WTC11 (cell line): ENCODE measurements at regions not wholly inside any gene's neighbourhood (a gene's known extent, or its start where the extent isn't known, plus 50 kb on each side); places are given as distances from the start of the nearest gene placed in this dataset.

Source experiments
- ATAC-seq: fragments of 200-7000 bp; cut with Tn5 transposase; 2 replicates; pipeline ENCODE4 v1.10.0; 2021; ENCODE audit warnings: mild to moderate bottlenecking, moderate library complexity
- CTCF ChIA-PET: fragments of 300-600 bp; sonication (Branson Sonifier 250); formaldehyde crosslinking; loops from one replicate; lab custom pipeline; 2021; ENCODE audit warnings: antibody characterized with exemption; lab: Charles Lee
- POLR2A ChIA-PET: fragments of 350-600 bp; sonication (Branson Sonifier 250); formaldehyde crosslinking; loops from one replicate; lab custom pipeline; 2021; ENCODE audit warnings: antibody characterized with exemption; lab: Charles Lee
- DNase-seq: peaks from one replicate; pipeline ENCODE4 v3.0.0; 2021; ENCODE audit warnings: low spot score
- H3K27ac Mint-ChIP-seq: 2 replicates; pipeline ENCODE4 v1.8.0; 2021; ENCODE audit warnings: mixed read lengths
- H3K27me3 Mint-ChIP-seq: 2 replicates; pipeline ENCODE4 v1.8.0; 2021; ENCODE audit warnings: low read depth, mild to moderate bottlenecking, moderate library complexity, mixed read lengths
- H3K36me3 Mint-ChIP-seq: 2 replicates; pipeline ENCODE4 v1.8.0; 2021; ENCODE audit warnings: mixed read lengths
- H3K4me1 Mint-ChIP-seq: 2 replicates; pipeline ENCODE4 v1.8.0; 2022; ENCODE audit warnings: mixed read lengths
- H3K4me3 Mint-ChIP-seq: 2 replicates; pipeline ENCODE4 v1.8.0; 2021; ENCODE audit warnings: mild to moderate bottlenecking, moderate library complexity, mixed read lengths
- H3K9me3 Mint-ChIP-seq: 2 replicates; pipeline ENCODE4 v1.8.0; 2021; ENCODE audit warnings: mixed read lengths
- CREB1 ChIP-seq: sonication (generic); formaldehyde crosslinking; IDR thresholded peaks from 2 replicates; pipeline ENCODE4 v1.8.0; 2023; ENCODE audit warnings: mild to moderate bottlenecking, missing genetic modification reagents
- ETV6 ChIP-seq: sonication (generic); formaldehyde crosslinking; IDR thresholded peaks from 2 replicates; pipeline ENCODE4 v1.8.1; 2022; ENCODE audit warnings: mild to moderate bottlenecking, missing genetic modification reagents
- IRF2 ChIP-seq: sonication (generic); formaldehyde crosslinking; IDR thresholded peaks from 2 replicates; pipeline ENCODE4 v1.8.0; 2022; ENCODE audit warnings: low read depth, missing genetic modification reagents, borderline replicate concordance
- NFE2L1 ChIP-seq: sonication (generic); formaldehyde crosslinking; IDR thresholded peaks from 2 replicates; pipeline ENCODE4 v1.8.1; 2023; ENCODE audit warnings: missing genetic modification reagents
- NR1H2 ChIP-seq: sonication (generic); formaldehyde crosslinking; IDR thresholded peaks from 2 replicates; pipeline ENCODE4 v1.9.0; 2021; ENCODE audit warnings: mild to moderate bottlenecking, moderate library complexity, missing genetic modification reagents
- OVOL2 ChIP-seq: fragments of 250-450 bp; sonication (Bioruptor Pico); IDR thresholded peaks from 2 replicates; pipeline ENCODE4 v1.9.0; 2021; ENCODE audit warnings: mild to moderate bottlenecking, borderline replicate concordance
- RORB ChIP-seq: fragments of 250-450 bp; sonication (Bioruptor Pico); IDR thresholded peaks from 2 replicates; pipeline ENCODE4 v1.9.0; 2021; ENCODE audit warnings: mild to moderate bottlenecking
- TEAD1 ChIP-seq: sonication (generic); formaldehyde crosslinking; IDR thresholded peaks from 2 replicates; pipeline ENCODE4 v1.8.0; 2022; ENCODE audit warnings: mild to moderate bottlenecking, missing genetic modification reagents
- TEAD4 ChIP-seq: sonication (generic); formaldehyde crosslinking; IDR thresholded peaks from 2 replicates; pipeline ENCODE4 v1.8.0; 2022; ENCODE audit warnings: mild to moderate bottlenecking, missing genetic modification reagents
- TP53 ChIP-seq: sonication (generic); formaldehyde crosslinking; IDR thresholded peaks from 2 replicates; pipeline ENCODE4 v1.8.1; 2023; ENCODE audit warnings: mild to moderate bottlenecking, missing genetic modification reagents
- ZNF138 ChIP-seq: sonication (generic); formaldehyde crosslinking; conservative IDR thresholded peaks from 2 replicates; pipeline ENCODE4 v1.8.1; 2022; ENCODE audit warnings: mild to moderate bottlenecking, moderate library complexity, missing genetic modification reagents
- TF ChIP-seq, protein P1 (sequence below): sonication (generic); formaldehyde crosslinking; IDR thresholded peaks from 2 replicates; pipeline ENCODE4 v1.8.1; 2022; ENCODE audit warnings: low read depth, missing genetic modification reagents, borderline replicate concordance
- TF ChIP-seq, protein P2 (sequence below): fragments of 250-450 bp; sonication (Bioruptor Pico); conservative IDR thresholded peaks from 2 replicates; pipeline ENCODE4 v1.9.0; 2021; ENCODE audit warnings: mild to moderate bottlenecking
- TF ChIP-seq, protein P3 (sequence below): fragments of 250-450 bp; sonication (Bioruptor Pico); IDR thresholded peaks from 2 replicates; pipeline ENCODE4 v1.9.0; 2021; ENCODE audit warnings: mild to moderate bottlenecking
- TF ChIP-seq, protein P4 (sequence below): fragments of 250-450 bp; sonication (Bioruptor Pico); IDR thresholded peaks from 2 replicates; pipeline ENCODE4 v1.8.0; 2021; ENCODE audit warnings: mild to moderate bottlenecking

DNA sequence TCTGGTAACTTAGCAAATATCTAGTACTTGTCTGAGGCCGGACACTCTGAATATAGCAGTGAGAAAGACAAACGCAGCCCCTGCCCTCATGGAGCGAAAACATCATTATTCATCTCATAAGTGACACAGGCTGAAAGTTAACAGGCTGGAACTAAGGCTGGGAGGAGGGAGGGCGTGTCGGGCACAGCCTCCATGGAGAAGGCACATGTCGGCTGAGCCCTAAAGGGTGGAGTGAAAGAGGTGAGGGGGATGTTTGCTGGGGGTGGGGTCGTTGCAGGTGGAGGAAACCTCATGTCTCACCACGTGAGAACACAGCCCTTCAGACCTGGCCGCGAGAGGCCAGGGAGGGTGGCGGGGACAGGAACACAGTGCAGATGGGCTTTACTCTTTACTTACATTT is 108.8 kb upstream of the FOXC1 start:
- H3K4me3 Mint-ChIP-seq = no peak overlapping the region
- no peak for ATAC-seq
- H3K36me3 Mint-ChIP-seq = peaks cover 7% of the 10 kb centered on the region
- peaks cover 13% of the 10 kb centered on the region for H3K4me1 Mint-ChIP-seq
- no peaks in the 10 kb centered on the region for H3K27me3 Mint-ChIP-seq
- no peak for DNase-seq
- CTCF ChIA-PET = interaction anchor here (1.4 kb wide), 1 partner anchor 33 kb away, joined by 4 read pairs; no protein-coding TSS in a partner anchor
- POLR2A ChIA-PET = no interaction called here
- TF ChIP-seq TEAD1 (CRISPR knock-in tag) (no peak), CREB1 (no peak), OVOL2 (CRISPR knock-in tag) (no peak), NFE2L1 (no peak), TP53 (CRISPR knock-in tag) (no peak)
- TF ChIP-seq, protein P1, sequence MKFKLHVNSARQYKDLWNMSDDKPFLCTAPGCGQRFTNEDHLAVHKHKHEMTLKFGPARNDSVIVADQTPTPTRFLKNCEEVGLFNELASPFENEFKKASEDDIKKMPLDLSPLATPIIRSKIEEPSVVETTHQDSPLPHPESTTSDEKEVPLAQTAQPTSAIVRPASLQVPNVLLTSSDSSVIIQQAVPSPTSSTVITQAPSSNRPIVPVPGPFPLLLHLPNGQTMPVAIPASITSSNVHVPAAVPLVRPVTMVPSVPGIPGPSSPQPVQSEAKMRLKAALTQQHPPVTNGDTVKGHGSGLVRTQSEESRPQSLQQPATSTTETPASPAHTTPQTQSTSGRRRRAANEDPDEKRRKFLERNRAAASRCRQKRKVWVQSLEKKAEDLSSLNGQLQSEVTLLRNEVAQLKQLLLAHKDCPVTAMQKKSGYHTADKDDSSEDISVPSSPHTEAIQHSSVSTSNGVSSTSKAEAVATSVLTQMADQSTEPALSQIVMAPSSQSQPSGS (CRISPR knock-in tag) = no peak
- TF ChIP-seq, protein P2, sequence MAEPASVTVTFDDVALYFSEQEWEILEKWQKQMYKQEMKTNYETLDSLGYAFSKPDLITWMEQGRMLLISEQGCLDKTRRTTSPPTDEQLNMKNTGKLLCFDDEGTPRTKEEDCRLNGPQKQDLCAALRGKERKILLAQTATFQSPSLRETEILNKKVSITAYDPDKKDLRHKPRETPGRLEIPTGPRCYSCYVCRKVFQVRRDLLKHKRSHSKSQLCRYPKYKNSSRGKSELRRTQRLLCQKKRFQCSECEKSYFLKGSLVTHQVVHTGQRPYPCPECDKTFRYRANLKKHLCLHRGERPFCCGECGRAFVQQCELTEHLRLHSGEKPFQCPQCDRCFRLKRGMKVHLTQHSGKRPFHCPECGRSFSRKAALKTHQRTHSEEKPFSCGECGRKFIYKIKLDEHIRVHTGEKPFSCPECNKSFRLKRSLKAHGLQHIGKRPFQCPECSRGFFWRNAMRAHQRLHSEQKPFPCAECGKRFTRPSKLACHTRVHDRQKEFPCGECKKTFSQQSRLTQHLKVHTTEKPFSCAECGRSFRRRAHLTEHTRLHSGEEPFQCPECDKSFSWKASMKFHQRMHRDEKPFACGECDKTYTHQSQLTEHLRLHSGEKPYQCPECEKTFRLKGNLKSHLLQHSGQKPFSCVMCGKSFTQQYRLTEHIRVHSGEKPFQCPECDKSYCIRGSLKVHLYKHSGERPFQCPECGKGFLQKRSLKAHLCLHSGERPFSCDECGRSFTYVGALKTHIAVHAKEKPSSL = no peak
- TF ChIP-seq, all 79 proteins: peak for 0
- Mint-ChIP-seq H3K9me3 (peaks cover 9% of the 10 kb centered on the region), H3K27ac (no peak overlapping the region)

DNA sequence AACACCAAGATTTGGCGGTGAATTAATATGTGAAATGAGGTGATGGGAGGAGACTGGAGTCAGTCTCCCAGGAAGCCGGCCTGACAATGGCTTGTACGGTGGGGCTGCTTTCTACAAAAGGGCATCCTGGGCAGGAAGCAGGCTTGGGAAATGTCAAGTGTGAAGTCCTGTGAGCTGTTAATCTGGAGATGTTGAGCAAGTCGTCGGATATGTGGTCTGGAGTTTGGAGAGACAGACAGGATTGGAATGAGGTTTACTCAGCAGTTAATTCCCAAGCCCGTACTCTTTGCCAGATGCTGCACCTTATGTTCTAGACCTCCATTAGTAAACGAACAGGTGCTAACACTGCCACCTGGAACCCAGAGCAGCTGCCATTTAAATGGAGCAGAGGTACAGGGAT is 107.7 kb upstream of the FOXC1 start:
- POLR2A ChIA-PET = no interaction called here
- CTCF ChIA-PET = no interaction called here
- DNase-seq (no peak), ATAC-seq (no peak)
- no peaks in the 10 kb centered on the region for H3K36me3 Mint-ChIP-seq
- no peak overlapping the region for H3K4me3 Mint-ChIP-seq
- no peak overlapping the region for H3K27ac Mint-ChIP-seq
- H3K9me3 Mint-ChIP-seq = no peaks in the 10 kb centered on the region
- TF ChIP-seq, protein P3, sequence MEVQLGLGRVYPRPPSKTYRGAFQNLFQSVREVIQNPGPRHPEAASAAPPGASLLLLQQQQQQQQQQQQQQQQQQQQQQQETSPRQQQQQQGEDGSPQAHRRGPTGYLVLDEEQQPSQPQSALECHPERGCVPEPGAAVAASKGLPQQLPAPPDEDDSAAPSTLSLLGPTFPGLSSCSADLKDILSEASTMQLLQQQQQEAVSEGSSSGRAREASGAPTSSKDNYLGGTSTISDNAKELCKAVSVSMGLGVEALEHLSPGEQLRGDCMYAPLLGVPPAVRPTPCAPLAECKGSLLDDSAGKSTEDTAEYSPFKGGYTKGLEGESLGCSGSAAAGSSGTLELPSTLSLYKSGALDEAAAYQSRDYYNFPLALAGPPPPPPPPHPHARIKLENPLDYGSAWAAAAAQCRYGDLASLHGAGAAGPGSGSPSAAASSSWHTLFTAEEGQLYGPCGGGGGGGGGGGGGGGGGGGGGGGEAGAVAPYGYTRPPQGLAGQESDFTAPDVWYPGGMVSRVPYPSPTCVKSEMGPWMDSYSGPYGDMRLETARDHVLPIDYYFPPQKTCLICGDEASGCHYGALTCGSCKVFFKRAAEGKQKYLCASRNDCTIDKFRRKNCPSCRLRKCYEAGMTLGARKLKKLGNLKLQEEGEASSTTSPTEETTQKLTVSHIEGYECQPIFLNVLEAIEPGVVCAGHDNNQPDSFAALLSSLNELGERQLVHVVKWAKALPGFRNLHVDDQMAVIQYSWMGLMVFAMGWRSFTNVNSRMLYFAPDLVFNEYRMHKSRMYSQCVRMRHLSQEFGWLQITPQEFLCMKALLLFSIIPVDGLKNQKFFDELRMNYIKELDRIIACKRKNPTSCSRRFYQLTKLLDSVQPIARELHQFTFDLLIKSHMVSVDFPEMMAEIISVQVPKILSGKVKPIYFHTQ (CRISPR knock-in tag) = no peak
- TF ChIP-seq NFE2L1 = no peak
- no peak for TF ChIP-seq ZNF138 (CRISPR knock-in tag)
- TF ChIP-seq, all 79 proteins: peak for 0
- peaks cover 13% of the 10 kb centered on the region for H3K4me1 Mint-ChIP-seq
- H3K27me3 Mint-ChIP-seq = no peaks in the 10 kb centered on the region

DNA sequence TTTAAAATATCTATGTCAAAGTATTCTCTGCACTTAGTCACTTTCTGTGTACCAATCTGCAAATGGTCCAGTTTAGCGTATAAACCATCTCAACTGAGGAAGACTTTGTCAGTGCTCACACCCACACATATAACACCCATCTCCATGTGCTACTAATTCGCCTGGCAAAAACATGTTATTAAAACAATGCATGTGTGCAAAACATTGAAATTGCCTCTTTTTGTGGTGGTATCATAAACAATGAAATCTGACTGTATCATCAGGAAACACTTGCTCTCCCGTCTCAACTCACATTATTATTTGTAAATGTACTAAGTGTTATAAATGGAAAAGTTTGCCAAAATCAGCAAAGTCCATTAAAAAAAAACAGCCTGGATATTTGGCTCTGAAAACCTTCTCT is 105.9 kb upstream of the FOXC1 start:
- CTCF ChIA-PET = interaction anchor here (1.2 kb wide), 1 partner anchor 20 kb away, joined by 4 read pairs; no protein-coding TSS in a partner anchor
- TF ChIP-seq, protein P4, sequence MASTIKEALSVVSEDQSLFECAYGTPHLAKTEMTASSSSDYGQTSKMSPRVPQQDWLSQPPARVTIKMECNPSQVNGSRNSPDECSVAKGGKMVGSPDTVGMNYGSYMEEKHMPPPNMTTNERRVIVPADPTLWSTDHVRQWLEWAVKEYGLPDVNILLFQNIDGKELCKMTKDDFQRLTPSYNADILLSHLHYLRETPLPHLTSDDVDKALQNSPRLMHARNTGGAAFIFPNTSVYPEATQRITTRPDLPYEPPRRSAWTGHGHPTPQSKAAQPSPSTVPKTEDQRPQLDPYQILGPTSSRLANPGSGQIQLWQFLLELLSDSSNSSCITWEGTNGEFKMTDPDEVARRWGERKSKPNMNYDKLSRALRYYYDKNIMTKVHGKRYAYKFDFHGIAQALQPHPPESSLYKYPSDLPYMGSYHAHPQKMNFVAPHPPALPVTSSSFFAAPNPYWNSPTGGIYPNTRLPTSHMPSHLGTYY (CRISPR knock-in tag) = no peak
- TF ChIP-seq NFE2L1 (no peak), TEAD4 (CRISPR knock-in tag) (no peak), IRF2 (CRISPR knock-in tag) (no peak), NR1H2 (CRISPR knock-in tag) (no peak), ETV6 (no peak), RORB (CRISPR knock-in tag) (no peak)
- ATAC-seq (no peak), DNase-seq (no peak)
- POLR2A ChIA-PET = no interaction called here
- H3K4me1 Mint-ChIP-seq = no peaks in the 10 kb centered on the region
- H3K27ac Mint-ChIP-seq = no peak overlapping the region
- no peaks in the 10 kb centered on the region for H3K9me3 Mint-ChIP-seq
- no peak overlapping the region for H3K4me3 Mint-ChIP-seq
- H3K36me3 Mint-ChIP-seq = no peaks in the 10 kb centered on the region
- no peaks in the 10 kb centered on the region for H3K27me3 Mint-ChIP-seq
